HG02884 (cell line): ENCODE measurements at regions not wholly inside any gene's neighbourhood (a gene's known extent, or its start where the extent isn't known, plus 50 kb on each side); places are given as distances from the start of the nearest gene placed in this dataset.
"Not testable (repeated sequence)": the region's sequence is repeated elsewhere in the genome, so short reads cannot be mapped to it uniquely, and the experiment has no call there.

Source experiments
- ATAC-seq: cut with Tn5 transposase; IDR thresholded peaks from one replicate; pipeline ENCODE4 v1.9.1; 2021; ENCODE audit warnings: mild to moderate bottlenecking, moderate library complexity; ENCODE audit not compliant: unreplicated experiment

GRCh38 chr10:124153023-124153826 is 59.8 kb upstream of the CHST15 start:
- ATAC-seq: peak; percentile 68

- no peak for ATAC-seq
Observed at GRCh38 chr10:124152139-124153022, 59.0 kb upstream of the CHST15 start.

- no peak for ATAC-seq
Observed at GRCh38 chr10:124151466-124152095, 58.2 kb upstream of the CHST15 start.

- no peak for ATAC-seq
Observed at GRCh38 chr10:124150807-124151417, 57.5 kb upstream of the CHST15 start.

- ATAC-seq: no peak
Observed at GRCh38 chr10:124150189-124150806, 56.9 kb upstream of the CHST15 start.

- ATAC-seq: no peak
Observed at GRCh38 chr10:124149189-124150042, 56.0 kb upstream of the CHST15 start.

- not testable (repeated sequence) for ATAC-seq
Observed at GRCh38 chr10:124148509-124149188, 55.3 kb upstream of the CHST15 start.

GRCh38 chr10:124146483-124146882 is 53.1 kb upstream of the CHST15 start:
- ATAC-seq: no peak

- no peak for ATAC-seq
Observed at GRCh38 chr10:124145109-124145870, 51.9 kb upstream of the CHST15 start.

- no peak for ATAC-seq
Observed at GRCh38 chr10:124144536-124144935, 51.1 kb upstream of the CHST15 start.

GRCh38 chr10:124143721-124144120 is 50.3 kb upstream of the CHST15 start:
- no peak for ATAC-seq
